Liver (tissue), 8 donors: ENCODE measurements at regions not wholly inside any gene's neighbourhood (a gene's known extent, or its start where the extent isn't known, plus 50 kb on each side); places are given as distances from the start of the nearest gene placed in this dataset.
A peak's percentile ranks its signal among the peaks of the same experiment; 100 is the strongest.

Experiments used
- DNase-seq: peaks from one replicate; pipeline ENCODE4 v3.0.0-alpha.2; 2017; ENCODE audit warnings: low spot score
- H3K27ac ChIP-seq, 2 donors: one replicate each; pipeline ENCODE4 v1.7.0; 2013; ENCODE audit warnings: inconsistent platforms in 2 of 2, low read length in 2 of 2, control low read depth in 1 of 2, low read depth in 1 of 2, mild to moderate bottlenecking in 1 of 2
- H3K27me3 ChIP-seq, 4 donors: one replicate each; pipeline versions ENCODE4 v1.6.1 to v1.7.0; 2013; ENCODE audit warnings: low read length in 3 of 4, inconsistent platforms in 1 of 4, mild to moderate bottlenecking in 1 of 4, moderate library complexity in 1 of 4; ENCODE audit not compliant: control insufficient read depth in 4 of 4, insufficient read depth in 4 of 4
- H3K36me3 ChIP-seq, 4 donors: one replicate each; pipeline versions ENCODE4 v1.6.1 to v1.7.0; 2013; ENCODE audit warnings: low read length in 3 of 4, mild to moderate bottlenecking in 3 of 4, low read depth in 1 of 4, moderate library complexity in 1 of 4; ENCODE audit not compliant: control insufficient read depth in 4 of 4, insufficient read depth in 3 of 4
- H3K4me1 ChIP-seq, 4 donors: one replicate each; pipeline versions ENCODE4 v1.6.1 to v1.7.0; 2013; ENCODE audit warnings: low read length in 3 of 4, mild to moderate bottlenecking in 3 of 4, moderate library complexity in 1 of 4; ENCODE audit not compliant: control insufficient read depth in 4 of 4, insufficient read depth in 4 of 4
- H3K4me3 ChIP-seq, 3 donors: one replicate each; pipeline versions ENCODE4 v1.6.1 to v1.7.0; 2013; ENCODE audit warnings: low read length in 3 of 3, control low read depth in 1 of 3, low read depth in 1 of 3, mild to moderate bottlenecking in 1 of 3
- H3K9ac ChIP-seq, 2 donors: one replicate each; pipeline ENCODE4 v1.7.0; 2013; ENCODE audit warnings: low read length in 2 of 2, mild to moderate bottlenecking in 2 of 2, moderate library complexity in 2 of 2, control low read depth in 1 of 2, low read depth in 1 of 2
- H3K9me3 ChIP-seq, 4 donors: one replicate each; pipeline versions ENCODE4 v1.6.1 to v1.7.0; 2013; ENCODE audit warnings: low read length in 3 of 4; ENCODE audit not compliant: control insufficient read depth in 4 of 4
- ATF3 ChIP-seq: IDR thresholded peaks from 2 replicates; pipeline ENCODE4 v1.6.1; 2016; ENCODE audit warnings: antibody characterized with exemption
- CTCF ChIP-seq: fragments of 150-350 bp; IDR thresholded peaks from 2 replicates; pipeline ENCODE4 v1.5.1; 2017; ENCODE audit warnings: improper control_type of control experiment, low read depth, low read length; ENCODE audit not compliant: missing input control
- EGR1 ChIP-seq, 2 donors: IDR thresholded peaks; 2 replicates each; pipeline ENCODE4 v1.6.1; 2016 to 2018; ENCODE audit warnings: antibody characterized with exemption in 2 of 2, low read depth in 2 of 2
- FOXA1 ChIP-seq: IDR thresholded peaks from 2 replicates; pipeline ENCODE4 v1.6.1; 2016; ENCODE audit warnings: antibody characterized with exemption
- FOXA2 ChIP-seq: IDR thresholded peaks from 2 replicates; pipeline ENCODE4 v1.6.1; 2016; ENCODE audit warnings: antibody characterized with exemption
- GABPA ChIP-seq, 2 donors: IDR thresholded peaks in 1 of 2; conservative IDR thresholded peaks in 1 of 2; 2 replicates each; pipeline ENCODE4 v1.6.1; 2016; ENCODE audit warnings: antibody characterized with exemption in 2 of 2, mild to moderate bottlenecking in 1 of 2, moderate library complexity in 1 of 2
- HNF4A ChIP-seq, 2 donors: conservative IDR thresholded peaks; 2 replicates each; pipeline ENCODE4 v1.6.1; 2016; ENCODE audit warnings: antibody characterized with exemption in 2 of 2, mild to moderate bottlenecking in 2 of 2
- HNF4G ChIP-seq: IDR thresholded peaks from 2 replicates; pipeline ENCODE4 v1.6.1; 2016; ENCODE audit warnings: antibody characterized with exemption
- JUND ChIP-seq, 2 donors: IDR thresholded peaks; 2 replicates each; pipeline ENCODE4 v1.6.1; 2016; ENCODE audit warnings: antibody characterized with exemption in 2 of 2
- NR2F2 ChIP-seq: IDR thresholded peaks from 2 replicates; pipeline ENCODE4 v1.6.1; 2016; ENCODE audit warnings: antibody characterized with exemption
- REST ChIP-seq: IDR thresholded peaks from 2 replicates; pipeline ENCODE4 v1.6.1; 2016; ENCODE audit warnings: antibody characterized with exemption, mild to moderate bottlenecking
- RXRA ChIP-seq, 2 donors: IDR thresholded peaks; 2 replicates each; pipeline ENCODE4 v1.6.1; 2017 to 2018; ENCODE audit warnings: antibody characterized with exemption in 2 of 2, mild to moderate bottlenecking in 1 of 2
- SP1 ChIP-seq: IDR thresholded peaks from 2 replicates; pipeline ENCODE4 v1.6.1; 2018; ENCODE audit warnings: antibody characterized with exemption, mild to moderate bottlenecking
- TAF1 ChIP-seq: conservative IDR thresholded peaks from 2 replicates; pipeline ENCODE4 v1.6.1; 2016; ENCODE audit warnings: antibody characterized with exemption, mild to moderate bottlenecking
- YY1 ChIP-seq: IDR thresholded peaks from 2 replicates; pipeline ENCODE4 v1.6.1; 2016; ENCODE audit warnings: antibody characterized with exemption, mild to moderate bottlenecking
- WGBS: extraction: QIAGEN DNeasy Blood & Tissue Kit; methylation state at CpG from one replicate; pipeline ENCODE4 v1.1.7; 2013; 5-methylcytosine and 5-hydroxymethylcytosine counted together
- TF ChIP-seq, protein P1 (sequence below): IDR thresholded peaks from 2 replicates; pipeline ENCODE4 v1.6.1; 2016; ENCODE audit warnings: antibody characterized with exemption
- TF ChIP-seq, protein P2 (sequence below): IDR thresholded peaks from 2 replicates; pipeline ENCODE4 v1.6.1; 2016; ENCODE audit warnings: antibody characterized with exemption
- donor health status: healthy.
- donor health status: healthy.
- donor health status: healthy.
- donor health status: healthy.
- donor health status: healthy.

- Histone ChIP-seq H3K4me3 (no peak overlapping the region), H3K27ac (no peak overlapping the region), H3K9me3 (peaks cover 0 to 8% (median 4%) of the 10 kb centered on the region in 4 donors), H3K27me3 (peaks cover 0 to 10% (median 2%) of the 10 kb centered on the region in 4 donors), H3K4me1 (peaks cover 0 to 6% (median 3%) of the 10 kb centered on the region in 4 donors), H3K36me3 (no peaks in the 10 kb centered on the region), H3K9ac (no peak overlapping the region)
- no peak for TF ChIP-seq TAF1
- peak in 1 of 2 donors; percentile 34 for TF ChIP-seq HNF4A (conservative IDR thresholded peaks at IDR 0.05)
- no peak for TF ChIP-seq FOXA2
- TF ChIP-seq RXRA (IDR thresholded peaks at IDR 0.05): peak; percentile 71 to 79
- TF ChIP-seq SP1: peak; percentile 9
- no peak for DNase-seq
Observed at GRCh38 chr16:62913924-62914323, 877.7 kb upstream of the CDH8 start.

- no peak for DNase-seq
- Histone ChIP-seq H3K4me1 (peaks cover 0 to 6% (median 3%) of the 10 kb centered on the region in 4 donors), H3K36me3 (no peaks in the 10 kb centered on the region), H3K4me3 (no peak overlapping the region), H3K27ac (no peak overlapping the region), H3K27me3 (peaks cover 0 to 10% (median 0%) of the 10 kb centered on the region in 4 donors), H3K9ac (no peak overlapping the region), H3K9me3 (peaks cover 0 to 8% (median 4%) of the 10 kb centered on the region in 4 donors)
- no peak for TF ChIP-seq CTCF
- 90% methylated on average over 2 of the region's 2 CpGs for WGBS
Observed at GRCh38 chr16:62913333-62913732, 877.1 kb upstream of the CDH8 start.

GRCh38 chr16:62909597-62909996 lies 873.4 kb upstream of the CDH8 start:
- no peak overlapping the region for H3K9ac ChIP-seq
- DNase-seq: no peak
- no peak overlapping the region for H3K27ac ChIP-seq
- peaks cover 0 to 5% (median 0%) of the 10 kb centered on the region in 4 donors for H3K27me3 ChIP-seq
- H3K4me1 ChIP-seq: peaks cover 0 to 6% (median 3%) of the 10 kb centered on the region in 4 donors
- WGBS: 70% methylated on average over 3 of the region's 3 CpGs
- TF ChIP-seq, protein P1, sequence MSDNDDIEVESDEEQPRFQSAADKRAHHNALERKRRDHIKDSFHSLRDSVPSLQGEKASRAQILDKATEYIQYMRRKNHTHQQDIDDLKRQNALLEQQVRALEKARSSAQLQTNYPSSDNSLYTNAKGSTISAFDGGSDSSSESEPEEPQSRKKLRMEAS: no peak
- TF ChIP-seq ATF3: no peak
- no peaks in the 10 kb centered on the region for H3K36me3 ChIP-seq
- H3K9me3 ChIP-seq: peaks cover 0 to 8% (median 4%) of the 10 kb centered on the region in 4 donors
- no peak overlapping the region for H3K4me3 ChIP-seq

- peaks cover 0 to 8% (median 4%) of the 10 kb centered on the region in 4 donors for H3K9me3 ChIP-seq
- 85% methylated on average over 1 of the region's 1 CpG for WGBS
- no peak overlapping the region for H3K9ac ChIP-seq
- no peak overlapping the region for H3K27ac ChIP-seq
- H3K36me3 ChIP-seq: no peaks in the 10 kb centered on the region
- no peaks in the 10 kb centered on the region for H3K4me1 ChIP-seq
- DNase-seq: no peak
- no peak overlapping the region for H3K4me3 ChIP-seq
- H3K27me3 ChIP-seq: peaks cover 0 to 3% (median 0%) of the 10 kb centered on the region in 4 donors
- TF ChIP-seq NR2F2 (no peak), REST (no peak), ATF3 (no peak), FOXA2 (no peak), YY1 (no peak), FOXA1 (no peak), JUND (IDR thresholded peaks at IDR 0.05) (no peak), EGR1 (IDR thresholded peaks at IDR 0.05; ENCODE audit: low read depth in 2 of 2) (no peak), GABPA (IDR thresholded peaks at IDR 0.05 in 1 of 2, conservative IDR thresholded peaks at IDR 0.05 in 1 of 2) (no peak), HNF4G (no peak)
- TF ChIP-seq, protein P2, sequence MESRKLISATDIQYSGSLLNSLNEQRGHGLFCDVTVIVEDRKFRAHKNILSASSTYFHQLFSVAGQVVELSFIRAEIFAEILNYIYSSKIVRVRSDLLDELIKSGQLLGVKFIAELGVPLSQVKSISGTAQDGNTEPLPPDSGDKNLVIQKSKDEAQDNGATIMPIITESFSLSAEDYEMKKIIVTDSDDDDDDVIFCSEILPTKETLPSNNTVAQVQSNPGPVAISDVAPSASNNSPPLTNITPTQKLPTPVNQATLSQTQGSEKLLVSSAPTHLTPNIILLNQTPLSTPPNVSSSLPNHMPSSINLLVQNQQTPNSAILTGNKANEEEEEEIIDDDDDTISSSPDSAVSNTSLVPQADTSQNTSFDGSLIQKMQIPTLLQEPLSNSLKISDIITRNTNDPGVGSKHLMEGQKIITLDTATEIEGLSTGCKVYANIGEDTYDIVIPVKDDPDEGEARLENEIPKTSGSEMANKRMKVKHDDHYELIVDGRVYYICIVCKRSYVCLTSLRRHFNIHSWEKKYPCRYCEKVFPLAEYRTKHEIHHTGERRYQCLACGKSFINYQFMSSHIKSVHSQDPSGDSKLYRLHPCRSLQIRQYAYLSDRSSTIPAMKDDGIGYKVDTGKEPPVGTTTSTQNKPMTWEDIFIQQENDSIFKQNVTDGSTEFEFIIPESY: no peak
Observed at GRCh38 chr16:62907562-62907961, 871.3 kb upstream of the CDH8 start.
